H1 (cell line): ENCODE measurements at regions not wholly inside any gene's neighbourhood (a gene's known extent, or its start where the extent isn't known, plus 50 kb on each side); places are given as distances from the start of the nearest gene placed in this dataset.

Experiments
- CTCF ChIA-PET: fragments of 300-600 bp; sonication (Branson Sonifier 250); formaldehyde crosslinking; loops from one replicate; lab custom pipeline; 2021; ENCODE audit not compliant: partially characterized antibody; lab: Charles Lee
- POLR2A ChIA-PET: fragments of 300-600 bp; sonication (Branson Sonifier 250); formaldehyde crosslinking; loops from one replicate; lab custom pipeline; 2021; ENCODE audit warnings: inconsistent platforms; ENCODE audit not compliant: partially characterized antibody; lab: Charles Lee
- DNase-seq, 2 experiments: peaks; one replicate each; pipeline versions ENCODE4 v3.0.0 to v3.0.0-alpha.2; 2010 to 2022; ENCODE audit warnings: low spot score in 2 of 2, low read depth in 1 of 2, mixed read lengths in 1 of 2
- FAIRE-seq: peaks from 2 replicates; lab custom pipeline; 2011; peaks lifted over from hg19 to GRCh38; lab: Jason Lieb, UNC
- H2AFZ ChIP-seq: 2 replicates; pipeline ENCODE4 v1.8.1; 2012; ENCODE audit warnings: low read length, inconsistent platforms
- H2AK5ac ChIP-seq: 2 replicates; pipeline ENCODE4 v1.6.1; 2013; ENCODE audit warnings: low read depth, low read length
- H2BK120ac ChIP-seq: replicated peaks from 2 replicates; pipeline ENCODE3; 2013; ENCODE audit warnings: low read depth, low read length, inconsistent platforms
- H2BK12ac ChIP-seq: 2 replicates; pipeline ENCODE4 v1.6.1; 2013; ENCODE audit warnings: low read depth, low read length
- H2BK15ac ChIP-seq: 2 replicates; pipeline ENCODE4 v1.6.1; 2013; ENCODE audit warnings: low read length
- H2BK20ac ChIP-seq: 2 replicates; pipeline ENCODE4 v1.6.1; 2013; ENCODE audit warnings: low read length
- H2BK5ac ChIP-seq: 2 replicates; pipeline ENCODE4 v1.6.1; 2013; ENCODE audit warnings: low read depth, low read length
- H3K14ac ChIP-seq: 2 replicates; pipeline ENCODE4 v1.6.1; 2013; ENCODE audit warnings: inconsistent platforms; ENCODE audit not compliant: insufficient read length
- H3K18ac ChIP-seq: 2 replicates; pipeline ENCODE4 v1.6.1; 2013; ENCODE audit warnings: low read length; ENCODE audit errors: extremely low read depth
- H3K23ac ChIP-seq: 2 replicates; pipeline ENCODE4 v1.6.1; 2013; ENCODE audit warnings: inconsistent platforms; ENCODE audit not compliant: insufficient read length
- H3K23me2 ChIP-seq: 2 replicates; pipeline ENCODE4 v1.6.1; 2013; ENCODE audit warnings: low read depth, low read length
- H3K27ac ChIP-seq: 2 replicates; pipeline ENCODE4 v1.6.1; 2011; ENCODE audit warnings: low read depth, low read length, inconsistent platforms
- H3K27me3 ChIP-seq, 4 experiments: replicated peaks in 1 of 4; 1 replicate in 1 of 4; 2 replicates in 3 of 4; pipeline versions ENCODE4 v1.6.1 to v1.8.1; 2011 to 2013; ENCODE audit warnings: low read length in 3 of 4, mild to moderate bottlenecking in 3 of 4, inconsistent platforms in 2 of 4, mixed read lengths in 2 of 4, moderate library complexity in 1 of 4; ENCODE audit not compliant: control insufficient read depth in 3 of 4, insufficient read depth in 3 of 4; ENCODE audit errors: extremely low read depth in 1 of 4
- H3K36me3 ChIP-seq, 4 experiments: 2 replicates each; pipeline versions ENCODE4 v1.6.1 to v1.8.1; 2011 to 2013; ENCODE audit warnings: mild to moderate bottlenecking in 4 of 4, low read length in 3 of 4, moderate library complexity in 2 of 4, control low read depth in 1 of 4, inconsistent platforms in 1 of 4; ENCODE audit not compliant: insufficient read depth in 4 of 4, control insufficient read depth in 2 of 4
- H3K4ac ChIP-seq: replicated peaks from 2 replicates; pipeline ENCODE3; 2013; ENCODE audit warnings: low read length, low read depth, mixed read lengths, inconsistent platforms; ENCODE audit not compliant: insufficient read length
- H3K4me1 ChIP-seq, 4 experiments: replicated peaks in 1 of 4; 1 replicate in 1 of 4; 2 replicates in 3 of 4; pipeline versions ENCODE4 v1.6.1 to v1.8.1; 2011 to 2013; ENCODE audit warnings: low read length in 3 of 4, inconsistent platforms in 2 of 4, mixed read lengths in 1 of 4; ENCODE audit not compliant: insufficient read depth in 4 of 4, control insufficient read depth in 3 of 4
- H3K4me2 ChIP-seq, 2 experiments: 2 replicates each; pipeline versions ENCODE4 v1.6.1 to v1.8.1; 2011 to 2013; ENCODE audit warnings: low read depth in 2 of 2, low read length in 2 of 2, control low read depth in 1 of 2, inconsistent platforms in 1 of 2, mild to moderate bottlenecking in 1 of 2; ENCODE audit not compliant: insufficient read depth in 1 of 2
- H3K4me3 ChIP-seq, 4 experiments: fragments of 200-600, 300-600 bp in 1 of 4; sonication (generic), shearing (Covaris generic), sonication (Bioruptor Twin) in 1 of 4; 2 replicates each; pipeline versions ENCODE4 v1.5.1 to v1.8.1; 2011 to 2016; ENCODE audit warnings: low read length in 4 of 4, low read depth in 3 of 4, control low read depth in 2 of 4, inconsistent platforms in 2 of 4, mild to moderate bottlenecking in 2 of 4, mixed read lengths in 1 of 4, moderate library complexity in 1 of 4; ENCODE audit not compliant: insufficient read depth in 2 of 4; ENCODE audit errors: extremely low read depth in 1 of 4
- H3K56ac ChIP-seq: replicated peaks from 2 replicates; pipeline ENCODE3; 2013; ENCODE audit warnings: low read depth, mild to moderate bottlenecking, mixed read lengths, low read length, inconsistent platforms; ENCODE audit not compliant: insufficient read length
- H3K79me1 ChIP-seq: 2 replicates; pipeline ENCODE4 v1.6.1; 2013; ENCODE audit warnings: low read depth, low read length, control low read depth
- H3K79me2 ChIP-seq, 2 experiments: 2 replicates each; pipeline versions ENCODE4 v1.6.1 to v1.8.1; 2012 to 2013; ENCODE audit warnings: low read length in 2 of 2, mild to moderate bottlenecking in 2 of 2, inconsistent platforms in 1 of 2; ENCODE audit not compliant: insufficient read depth in 2 of 2, control insufficient read depth in 1 of 2
- H3K9ac ChIP-seq, 4 experiments: replicated peaks in 1 of 4; 1 replicate in 1 of 4; 2 replicates in 3 of 4; pipeline versions ENCODE4 v1.6.1 to v1.8.1; 2011 to 2013; ENCODE audit warnings: low read depth in 3 of 4, low read length in 3 of 4, control low read depth in 2 of 4, mild to moderate bottlenecking in 2 of 4, moderate library complexity in 2 of 4, inconsistent platforms in 1 of 4; ENCODE audit errors: extremely low read depth in 1 of 4
- H3K9me3 ChIP-seq, 2 experiments: 2 replicates each; pipeline versions ENCODE4 v1.6.1 to v1.8.1; 2012 to 2013; ENCODE audit warnings: mild to moderate bottlenecking in 2 of 2, moderate library complexity in 2 of 2, control low read depth in 1 of 2, inconsistent platforms in 1 of 2, low read depth in 1 of 2, low read length in 1 of 2, mixed read lengths in 1 of 2; ENCODE audit not compliant: insufficient read depth in 2 of 2
- H4K20me1 ChIP-seq, 2 experiments: replicated peaks in 1 of 2; 2 replicates each; pipeline versions ENCODE3 to v1.8.1; 2011 to 2013; ENCODE audit warnings: inconsistent platforms in 2 of 2, low read length in 2 of 2, mild to moderate bottlenecking in 1 of 2; ENCODE audit not compliant: insufficient read depth in 2 of 2, control insufficient read depth in 1 of 2
- H4K5ac ChIP-seq: 2 replicates; pipeline ENCODE4 v1.6.1; 2013; ENCODE audit warnings: low read length, low read depth, mixed read lengths, inconsistent platforms; ENCODE audit not compliant: insufficient read length
- H4K8ac ChIP-seq: 2 replicates; pipeline ENCODE4 v1.8.0; 2013; ENCODE audit warnings: mild to moderate bottlenecking, moderate library complexity, low read length, inconsistent platforms; ENCODE audit not compliant: insufficient read depth; ENCODE audit errors: extremely low read depth
- H4K91ac ChIP-seq: replicated peaks from 2 replicates; pipeline ENCODE3; 2013; ENCODE audit warnings: low read length, mixed read lengths, inconsistent platforms; ENCODE audit not compliant: insufficient read length
- JUND ChIP-seq: IDR thresholded peaks from 2 replicates; pipeline ENCODE4 v1.6.1; 2011; ENCODE audit warnings: mild to moderate bottlenecking, improper control_type of control experiment, low read length
- KDM1A ChIP-seq: fragments of 200-600, 300-600 bp; sonication (generic); IDR thresholded peaks from 2 replicates; pipeline ENCODE4 v1.7.1; 2016; ENCODE audit warnings: mild to moderate bottlenecking, low read length, borderline replicate concordance
- POLR2AphosphoS5 ChIP-seq: IDR thresholded peaks from 2 replicates; pipeline ENCODE4 v1.6.1; 2011; ENCODE audit warnings: low read depth, low read length
- SIRT6 ChIP-seq: IDR thresholded peaks from one replicate; pipeline ENCODE4 v1.7.1; 2012; ENCODE audit warnings: low read length, inconsistent platforms
- SRF ChIP-seq: IDR thresholded peaks from 2 replicates; pipeline ENCODE4 v1.6.1; 2011; ENCODE audit warnings: mild to moderate bottlenecking, low read depth, low read length, moderate library complexity
- TCF12 ChIP-seq: IDR thresholded peaks from 2 replicates; pipeline ENCODE4 v1.6.1; 2011; ENCODE audit warnings: low read depth, mild to moderate bottlenecking, low read length
- TF ChIP-seq, protein P1 (sequence below): IDR thresholded peaks from 2 replicates; pipeline ENCODE4 v1.6.1; 2012; ENCODE audit warnings: inconsistent platforms

DNA sequence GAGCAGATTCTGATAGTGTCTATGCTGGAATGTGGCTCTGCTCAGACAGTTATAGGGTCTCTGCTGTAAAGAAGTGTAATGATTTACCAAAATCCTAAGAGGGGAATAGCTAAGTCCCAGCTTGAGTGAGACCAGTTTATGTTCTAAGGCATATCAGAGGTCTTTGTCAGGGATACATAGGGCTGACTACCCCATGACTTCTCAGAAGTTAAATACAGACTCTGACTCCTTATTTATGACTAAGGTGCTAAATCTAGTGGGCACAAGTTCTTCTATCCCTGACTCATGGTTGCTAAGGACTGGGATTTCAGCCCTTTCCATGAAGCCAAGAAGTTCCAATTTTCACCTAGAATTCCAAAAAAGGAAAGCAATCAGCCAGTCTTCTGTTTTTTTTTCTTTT lies 192.6 kb upstream of the POU1F1 start:
- FAIRE-seq (no peak), DNase-seq (no peak)
- no peak overlapping the region for H3K4me2 ChIP-seq
- H3K23me2 ChIP-seq: no peaks in the 10 kb centered on the region
- H4K5ac ChIP-seq: no peak overlapping the region
- no peak overlapping the region for H3K56ac ChIP-seq
- no peak overlapping the region for H2BK5ac ChIP-seq
- no peaks in the 10 kb centered on the region; a peak in 1 of 7 replicates for H3K27me3 ChIP-seq
- no peak overlapping the region for H2BK20ac ChIP-seq
- no peak overlapping the region for H4K91ac ChIP-seq
- no peaks in the 10 kb centered on the region for H3K79me2 ChIP-seq
- no peak overlapping the region for H3K14ac ChIP-seq
- no peak overlapping the region for H2AK5ac ChIP-seq
- H3K4me3 ChIP-seq: no peak overlapping the region
- no peaks in the 10 kb centered on the region for H3K36me3 ChIP-seq
- H2AFZ ChIP-seq: no peak overlapping the region
- no peak overlapping the region for H4K8ac ChIP-seq
- H3K18ac ChIP-seq: no peak overlapping the region
- no peak overlapping the region for H3K23ac ChIP-seq
- ChIA-PET POLR2A (no interaction called here), CTCF (no interaction called here)
- no peaks in the 10 kb centered on the region for H3K79me1 ChIP-seq
- no peak for TF ChIP-seq JUND
- TF ChIP-seq POLR2AphosphoS5: no peak
- TF ChIP-seq SIRT6: no peak
- TF ChIP-seq KDM1A: no peak
- no peak for TF ChIP-seq SRF
- TF ChIP-seq, protein P1, sequence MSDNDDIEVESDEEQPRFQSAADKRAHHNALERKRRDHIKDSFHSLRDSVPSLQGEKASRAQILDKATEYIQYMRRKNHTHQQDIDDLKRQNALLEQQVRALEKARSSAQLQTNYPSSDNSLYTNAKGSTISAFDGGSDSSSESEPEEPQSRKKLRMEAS: no peak
- TF ChIP-seq TCF12: no peak
- H4K20me1 ChIP-seq: no peaks in the 10 kb centered on the region
- no peak overlapping the region for H3K27ac ChIP-seq
- H3K9ac ChIP-seq: no peak overlapping the region
- no peak overlapping the region for H2BK12ac ChIP-seq
- H2BK15ac ChIP-seq: no peak overlapping the region
- H3K4ac ChIP-seq: no peak overlapping the region
- H2BK120ac ChIP-seq: no peak overlapping the region
- peaks cover under 1 to 1% of the 10 kb centered on the region in 2 experiments; a peak in 3 of 4 replicates for H3K9me3 ChIP-seq
- H3K4me1 ChIP-seq: no peaks in the 10 kb centered on the region
